Gastrocnemius medialis (tissue), 4 donors: ENCODE measurements at regions not wholly inside any gene's neighbourhood (a gene's known extent, or its start where the extent isn't known, plus 50 kb on each side); places are given as distances from the start of the nearest gene placed in this dataset.

ENCODE experiments used
- POLR2A ChIP-seq, 2 donors: fragments of 450-650 bp; IDR thresholded peaks; one replicate each; pipeline ENCODE4 v1.6.1; 2017; ENCODE audit warnings: antibody characterized with exemption in 2 of 2, mild to moderate bottlenecking in 2 of 2, moderate library complexity in 2 of 2
- TF ChIP-seq, protein P1 (sequence below), 5 experiments: fragments of 450-650 bp in 3 of 5; fragments of 200-600 bp in 2 of 5; sonication (generic) in 2 of 5; IDR thresholded peaks in 4 of 5; conservative IDR thresholded peaks in 1 of 5; 1 replicate in 4 of 5; 2 replicates in 1 of 5; pipeline ENCODE4 v1.5.1; 2016 to 2019; ENCODE audit warnings: antibody characterized with exemption in 5 of 5, mild to moderate bottlenecking in 3 of 5, moderate library complexity in 3 of 5

GRCh38 chr15:79140846-79141570 lies 50.4 kb upstream of the RASGRF1 start:
- TF ChIP-seq, protein P1, sequence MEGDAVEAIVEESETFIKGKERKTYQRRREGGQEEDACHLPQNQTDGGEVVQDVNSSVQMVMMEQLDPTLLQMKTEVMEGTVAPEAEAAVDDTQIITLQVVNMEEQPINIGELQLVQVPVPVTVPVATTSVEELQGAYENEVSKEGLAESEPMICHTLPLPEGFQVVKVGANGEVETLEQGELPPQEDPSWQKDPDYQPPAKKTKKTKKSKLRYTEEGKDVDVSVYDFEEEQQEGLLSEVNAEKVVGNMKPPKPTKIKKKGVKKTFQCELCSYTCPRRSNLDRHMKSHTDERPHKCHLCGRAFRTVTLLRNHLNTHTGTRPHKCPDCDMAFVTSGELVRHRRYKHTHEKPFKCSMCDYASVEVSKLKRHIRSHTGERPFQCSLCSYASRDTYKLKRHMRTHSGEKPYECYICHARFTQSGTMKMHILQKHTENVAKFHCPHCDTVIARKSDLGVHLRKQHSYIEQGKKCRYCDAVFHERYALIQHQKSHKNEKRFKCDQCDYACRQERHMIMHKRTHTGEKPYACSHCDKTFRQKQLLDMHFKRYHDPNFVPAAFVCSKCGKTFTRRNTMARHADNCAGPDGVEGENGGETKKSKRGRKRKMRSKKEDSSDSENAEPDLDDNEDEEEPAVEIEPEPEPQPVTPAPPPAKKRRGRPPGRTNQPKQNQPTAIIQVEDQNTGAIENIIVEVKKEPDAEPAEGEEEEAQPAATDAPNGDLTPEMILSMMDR (IDR thresholded peaks at IDR 0.05 in 4 of 5, conservative IDR thresholded peaks at IDR 0.05 in 1 of 5): no peak
- TF ChIP-seq POLR2A (IDR thresholded peaks at IDR 0.05): no peak
